ENCODE measurements at regions not wholly inside any gene's neighbourhood (a gene's known extent, or its start where the extent isn't known, plus 50 kb on each side); places are given as distances from the start of the nearest gene placed in this dataset.

DNA sequence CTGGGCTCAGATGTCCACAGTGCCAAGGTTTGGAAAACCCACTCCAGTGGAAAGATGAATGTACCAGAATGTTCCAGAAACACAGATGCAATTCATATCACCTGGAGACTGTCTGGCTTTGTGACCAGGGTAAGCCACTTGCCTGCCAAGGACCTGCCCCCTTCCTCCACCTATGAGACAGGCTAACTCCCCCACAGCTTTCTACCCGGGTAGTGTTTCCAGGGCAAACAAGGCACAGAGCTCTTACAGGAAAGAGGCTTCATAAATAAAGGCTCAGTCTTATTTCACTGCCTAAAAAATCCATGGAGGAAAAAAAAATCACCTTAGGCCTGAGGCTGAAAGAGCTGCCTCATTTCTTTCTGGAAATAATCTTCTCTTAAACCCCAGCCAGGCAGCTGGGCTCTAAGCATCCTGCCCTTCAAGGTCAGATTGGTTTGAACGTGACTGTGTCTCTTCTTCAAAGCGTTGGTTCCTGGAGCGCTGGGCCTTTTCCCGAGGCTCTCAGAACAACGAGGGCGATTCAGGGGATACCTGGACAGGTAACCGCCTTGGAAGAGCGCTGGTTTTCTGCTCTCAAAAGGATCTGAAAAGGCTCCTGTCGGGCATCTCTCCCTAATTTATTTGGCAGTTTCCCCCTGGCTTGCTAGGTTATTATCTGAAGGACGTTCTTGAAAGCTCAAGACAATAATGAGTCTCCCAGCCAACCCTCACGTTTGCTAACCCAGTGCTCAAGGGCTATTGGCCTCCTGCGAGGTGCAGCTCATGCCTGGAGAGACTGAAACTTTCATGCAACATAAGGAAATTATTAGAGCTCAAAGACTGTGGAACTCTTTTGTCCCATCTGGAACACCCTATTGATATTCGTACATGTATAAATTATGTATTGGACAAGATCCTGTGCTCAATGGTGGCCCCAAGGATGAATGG is 199.2 kb upstream of the PMEPA1 start:
- H3K27ac ChIP-seq: no peak overlapping the region
- no peaks in the 10 kb centered on the region for H3K9me3 ChIP-seq
- H3K4me1 ChIP-seq: no peaks in the 10 kb centered on the region
- H3K36me3 ChIP-seq: no peaks in the 10 kb centered on the region
- intact Hi-C loops (cut with DNase I): no loop called here
- no peak overlapping the region for H3K9ac ChIP-seq (ENCODE audit: low read depth in 2 of 2, low read length in 2 of 2)
- no peak for DNase-seq
- H3K27me3 ChIP-seq: no peaks in the 10 kb centered on the region
- TF ChIP-seq, protein P1, sequence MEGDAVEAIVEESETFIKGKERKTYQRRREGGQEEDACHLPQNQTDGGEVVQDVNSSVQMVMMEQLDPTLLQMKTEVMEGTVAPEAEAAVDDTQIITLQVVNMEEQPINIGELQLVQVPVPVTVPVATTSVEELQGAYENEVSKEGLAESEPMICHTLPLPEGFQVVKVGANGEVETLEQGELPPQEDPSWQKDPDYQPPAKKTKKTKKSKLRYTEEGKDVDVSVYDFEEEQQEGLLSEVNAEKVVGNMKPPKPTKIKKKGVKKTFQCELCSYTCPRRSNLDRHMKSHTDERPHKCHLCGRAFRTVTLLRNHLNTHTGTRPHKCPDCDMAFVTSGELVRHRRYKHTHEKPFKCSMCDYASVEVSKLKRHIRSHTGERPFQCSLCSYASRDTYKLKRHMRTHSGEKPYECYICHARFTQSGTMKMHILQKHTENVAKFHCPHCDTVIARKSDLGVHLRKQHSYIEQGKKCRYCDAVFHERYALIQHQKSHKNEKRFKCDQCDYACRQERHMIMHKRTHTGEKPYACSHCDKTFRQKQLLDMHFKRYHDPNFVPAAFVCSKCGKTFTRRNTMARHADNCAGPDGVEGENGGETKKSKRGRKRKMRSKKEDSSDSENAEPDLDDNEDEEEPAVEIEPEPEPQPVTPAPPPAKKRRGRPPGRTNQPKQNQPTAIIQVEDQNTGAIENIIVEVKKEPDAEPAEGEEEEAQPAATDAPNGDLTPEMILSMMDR (IDR thresholded peaks at IDR 0.05): no peak
- no peak overlapping the region for H3K4me3 ChIP-seq

DNA sequence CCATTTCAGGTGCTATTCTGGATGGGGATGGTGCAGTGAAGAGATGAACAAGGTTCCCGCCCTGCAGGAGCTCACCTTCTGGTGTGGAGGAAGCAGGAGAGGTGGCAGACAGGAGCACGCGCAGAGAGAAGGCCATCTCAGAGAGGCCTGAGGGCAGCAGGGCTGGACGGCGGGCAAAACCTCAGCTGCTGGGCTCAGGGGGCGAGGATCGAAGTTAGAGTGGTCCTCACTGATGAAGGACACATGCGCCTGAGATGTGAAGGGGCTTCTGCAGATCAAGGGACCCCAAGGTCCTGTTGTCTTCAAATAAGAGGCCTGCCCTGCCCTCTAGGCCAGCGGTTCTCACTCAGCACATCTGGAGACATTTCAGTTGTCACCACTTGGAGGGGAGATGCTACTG is 198.4 kb upstream of the PMEPA1 start:
- H3K27ac ChIP-seq: no peak overlapping the region
- no peaks in the 10 kb centered on the region for H3K36me3 ChIP-seq
- intact Hi-C loops (cut with DNase I): no loop called here
- no peaks in the 10 kb centered on the region for H3K4me1 ChIP-seq
- no peak for DNase-seq
- no peak overlapping the region for H3K9ac ChIP-seq (ENCODE audit: low read depth in 2 of 2, low read length in 2 of 2)
- H3K4me3 ChIP-seq: no peak overlapping the region
- H3K27me3 ChIP-seq: no peaks in the 10 kb centered on the region
- TF ChIP-seq, protein P1 (IDR thresholded peaks at IDR 0.05): no peak
- H3K9me3 ChIP-seq: no peaks in the 10 kb centered on the region

DNA sequence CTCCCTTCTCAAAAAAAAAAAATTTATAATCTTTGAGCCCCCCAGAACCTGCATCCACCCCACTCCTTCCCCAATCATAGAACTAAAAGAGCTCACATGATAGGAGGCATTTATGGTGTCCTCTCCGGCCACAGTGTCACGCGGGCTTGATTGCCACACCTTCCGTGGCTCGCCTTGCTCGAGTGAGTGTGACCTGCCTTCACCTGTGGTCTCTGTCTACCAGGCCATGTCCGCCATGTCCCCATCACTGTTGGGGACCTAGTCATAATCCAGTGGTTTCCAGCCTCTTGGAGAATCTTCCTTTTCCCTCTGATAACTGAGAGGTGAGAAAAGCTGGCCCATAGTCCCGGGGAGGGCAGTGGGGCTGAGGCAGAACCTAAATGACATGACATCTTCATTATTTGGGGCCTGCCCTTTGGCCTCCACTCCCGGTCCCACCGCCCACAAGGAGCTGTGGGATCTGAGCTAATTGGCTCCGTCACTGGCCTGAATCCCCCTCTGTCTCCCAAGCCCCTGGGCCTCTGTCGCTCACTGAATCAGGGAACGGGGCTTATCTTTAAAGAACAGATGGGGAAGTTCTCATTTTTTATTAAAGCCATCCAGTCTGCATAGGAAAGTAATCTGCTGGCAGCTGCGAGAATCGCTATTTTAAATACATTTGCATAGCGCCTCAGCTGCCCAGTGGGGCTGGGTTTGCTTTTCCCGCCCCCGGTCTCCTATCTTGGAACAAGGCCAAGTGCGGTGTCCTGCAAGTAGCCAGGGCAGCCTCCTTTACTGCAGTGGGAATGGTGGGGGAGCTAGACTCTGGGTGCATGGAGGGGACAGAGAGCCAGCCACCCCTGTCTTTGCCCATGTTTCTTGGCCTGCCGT is 197.6 kb upstream of the PMEPA1 start:
- TF ChIP-seq, protein P1 (IDR thresholded peaks at IDR 0.05): no peak
- H3K36me3 ChIP-seq: no peaks in the 10 kb centered on the region
- no peak overlapping the region for H3K27ac ChIP-seq
- no peak overlapping the region for H3K4me3 ChIP-seq
- no peaks in the 10 kb centered on the region for H3K27me3 ChIP-seq
- no peak overlapping the region for H3K9ac ChIP-seq (ENCODE audit: low read depth in 2 of 2, low read length in 2 of 2)
- intact Hi-C loops (cut with DNase I): no loop called here
- DNase-seq: no peak
- no peaks in the 10 kb centered on the region for H3K9me3 ChIP-seq
- no peaks in the 10 kb centered on the region for H3K4me1 ChIP-seq

DNA sequence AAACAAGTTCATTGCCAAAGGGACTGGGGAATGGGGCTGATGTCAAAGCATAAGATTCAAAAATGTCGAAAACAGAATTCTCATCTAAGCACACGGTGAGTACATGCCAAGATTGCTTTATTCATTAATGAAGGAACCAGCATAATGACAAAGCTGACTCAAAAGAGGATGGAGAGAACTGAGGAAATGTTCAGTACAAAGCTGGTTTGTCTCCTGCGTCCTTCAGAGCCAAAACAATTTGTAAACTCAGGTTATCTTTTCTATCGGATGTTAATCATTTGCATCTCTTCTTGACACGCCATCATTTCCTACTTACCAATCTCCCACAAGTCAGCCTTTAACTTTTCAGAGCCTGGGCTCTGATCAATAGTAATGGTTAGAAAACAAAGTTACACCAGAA is 195.6 kb upstream of the PMEPA1 start:
- Histone ChIP-seq H3K4me1 (no peaks in the 10 kb centered on the region), H3K36me3 (no peaks in the 10 kb centered on the region), H3K27ac (no peak overlapping the region), H3K4me3 (no peak overlapping the region), H3K27me3 (no peaks in the 10 kb centered on the region), H3K9ac (ENCODE audit: low read depth in 2 of 2, low read length in 2 of 2) (no peak overlapping the region), H3K9me3 (no peaks in the 10 kb centered on the region)
- TF ChIP-seq, protein P1 (IDR thresholded peaks at IDR 0.05): no peak
- intact Hi-C loops (cut with DNase I): no loop called here
- no peak for DNase-seq

DNA sequence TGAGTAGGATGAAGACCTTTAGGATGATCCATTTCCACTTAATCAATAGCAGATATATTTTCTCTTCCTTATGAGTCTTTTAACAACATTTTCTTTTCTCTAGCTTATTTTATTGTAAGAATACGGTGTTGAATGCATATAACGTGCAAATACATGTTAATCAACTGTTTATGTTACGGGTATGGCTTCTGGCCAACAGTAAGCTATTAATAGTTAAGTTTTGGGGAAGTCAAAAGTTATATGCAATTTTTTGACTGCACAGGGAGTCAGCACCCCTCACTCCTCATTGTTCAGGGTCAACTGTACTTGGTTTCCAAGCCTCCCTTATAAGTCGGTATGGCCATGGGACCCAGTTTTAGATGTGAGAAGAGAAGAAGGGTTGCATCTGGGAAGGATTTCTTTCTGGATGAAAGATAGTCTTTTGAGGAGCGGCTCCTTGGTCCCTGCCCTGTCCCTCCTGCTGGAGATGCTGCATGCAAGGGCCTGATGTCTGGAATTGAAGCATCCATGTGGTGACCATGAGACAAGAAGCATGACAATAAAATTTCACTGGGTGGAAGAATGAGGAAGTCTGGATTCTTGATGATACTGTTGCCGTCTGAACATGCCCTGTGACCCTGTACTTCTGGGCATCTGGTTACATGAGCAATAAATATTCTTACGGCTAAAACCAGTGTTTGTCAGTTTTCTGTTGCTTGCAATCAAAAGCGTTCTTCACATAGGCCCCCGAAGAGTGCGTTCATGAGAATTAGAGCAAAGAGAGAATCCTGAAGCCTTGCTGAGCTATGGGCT is 194.7 kb upstream of the PMEPA1 start:
- H3K4me1 ChIP-seq: no peaks in the 10 kb centered on the region
- H3K4me3 ChIP-seq: no peak overlapping the region
- H3K27me3 ChIP-seq: no peaks in the 10 kb centered on the region
- intact Hi-C loops (cut with DNase I): no loop called here
- no peak overlapping the region for H3K9ac ChIP-seq (ENCODE audit: low read depth in 2 of 2, low read length in 2 of 2)
- TF ChIP-seq, protein P1 (IDR thresholded peaks at IDR 0.05): no peak
- no peaks in the 10 kb centered on the region for H3K36me3 ChIP-seq
- H3K27ac ChIP-seq: no peak overlapping the region
- H3K9me3 ChIP-seq: no peaks in the 10 kb centered on the region
- DNase-seq: no peak
